GM23338 (cell line): ENCODE measurements at regions not wholly inside any gene's neighbourhood (a gene's known extent, or its start where the extent isn't known, plus 50 kb on each side); places are given as distances from the start of the nearest gene placed in this dataset.

ENCODE experiments used
- ATAC-seq: fragments of 200-7000 bp; cut with Tn5 transposase; 3 replicates; pipeline ENCODE4 v1.9.1; 2020
- DNase-seq: peaks from one replicate; pipeline ENCODE4 v3.0.0-alpha.2; 2015; ENCODE audit warnings: low spot score
- H2AFZ ChIP-seq: fragments of 200-600 bp; sonication (generic); 2 replicates; pipeline ENCODE4 v1.8.0; 2016; ENCODE audit warnings: antibody characterized with exemption, mild to moderate bottlenecking, moderate library complexity
- H3F3A ChIP-seq: fragments of 200-600 bp; sonication (generic); replicated peaks from 2 replicates; pipeline ENCODE4 v1.8.0; 2017; ENCODE audit warnings: antibody characterized with exemption, mixed run types, low read depth
- H3K27ac ChIP-seq: fragments of 200-600 bp; sonication (generic); 2 replicates; pipeline ENCODE4 v1.6.1; 2016; ENCODE audit warnings: low read depth
- H3K27me3 ChIP-seq: fragments of 200-600 bp; sonication (generic); 2 replicates; pipeline ENCODE4 v1.8.0; 2016; ENCODE audit warnings: mild to moderate bottlenecking, mixed run types, moderate library complexity; ENCODE audit not compliant: insufficient read depth
- H3K36me3 ChIP-seq: fragments of 200-600 bp; sonication (generic); 2 replicates; pipeline ENCODE4 v1.8.0; 2016; ENCODE audit warnings: mild to moderate bottlenecking; ENCODE audit not compliant: insufficient read depth
- H3K4me1 ChIP-seq: fragments of 200-600 bp; sonication (generic); 2 replicates; pipeline ENCODE4 v1.8.0; 2016; ENCODE audit warnings: mild to moderate bottlenecking, moderate library complexity; ENCODE audit not compliant: insufficient read depth
- H3K4me2 ChIP-seq: fragments of 200-600 bp; sonication (generic); 2 replicates; pipeline ENCODE4 v1.7.1; 2017; ENCODE audit warnings: mixed run types
- H3K4me3 ChIP-seq: fragments of 200-600 bp; sonication (generic); 2 replicates; pipeline ENCODE4 v1.6.1; 2016; ENCODE audit warnings: mixed run types
- H3K79me2 ChIP-seq: fragments of 200-600 bp; sonication (generic); replicated peaks from 2 replicates; pipeline ENCODE4 v1.8.0; 2017; ENCODE audit warnings: mild to moderate bottlenecking; ENCODE audit not compliant: insufficient read depth
- H3K9me2 ChIP-seq: fragments of 200-600 bp; sonication (generic); 2 replicates; pipeline ENCODE4 v1.8.0; 2017; ENCODE audit not compliant: insufficient read depth
- H4K20me1 ChIP-seq: fragments of 200-600 bp; sonication (generic); replicated peaks from 2 replicates; pipeline ENCODE4 v1.8.0; 2017; ENCODE audit warnings: mild to moderate bottlenecking; ENCODE audit not compliant: insufficient read depth
- H3K27ac Mint-ChIP-seq: 2 replicates; pipeline ENCODE4 v1.8.0; 2020; ENCODE audit warnings: inconsistent platforms, mild to moderate bottlenecking, moderate library complexity, mixed read lengths
- H3K27me3 Mint-ChIP-seq: 3 replicates; pipeline ENCODE4 v1.8.0; 2022; ENCODE audit warnings: low read depth, mild to moderate bottlenecking, moderate library complexity, mixed read lengths, inconsistent platforms; ENCODE audit not compliant: insufficient read depth, poor library complexity
- H3K36me3 Mint-ChIP-seq: 3 replicates; pipeline ENCODE4 v1.8.0; 2021; ENCODE audit warnings: low read depth, mild to moderate bottlenecking, inconsistent platforms, moderate library complexity, mixed read lengths
- H3K4me1 Mint-ChIP-seq: 3 replicates; pipeline ENCODE4 v1.8.0; 2020; ENCODE audit warnings: mild to moderate bottlenecking, inconsistent platforms, mixed read lengths
- H3K4me3 Mint-ChIP-seq: 3 replicates; pipeline ENCODE4 v1.8.0; 2021; ENCODE audit warnings: moderate library complexity, mild to moderate bottlenecking, inconsistent platforms, mixed read lengths
- H3K9me3 Mint-ChIP-seq: 3 replicates; pipeline ENCODE4 v1.8.0; 2020; ENCODE audit warnings: moderate library complexity, mild to moderate bottlenecking, inconsistent platforms, mixed read lengths
- CTCF ChIP-seq, 2 experiments: fragments of 200-600 bp in 1 of 2; sonication (generic) in 1 of 2; conservative IDR thresholded peaks; 2 replicates each; pipeline versions ENCODE4 v1.5.1 to v1.6.1; 2016 to 2017; ENCODE audit warnings: antibody characterized with exemption in 2 of 2, low read depth in 2 of 2, mild to moderate bottlenecking in 2 of 2, moderate library complexity in 1 of 2
- ETS1 ChIP-seq: IDR thresholded peaks from 2 replicates; pipeline ENCODE4 v1.6.1; 2016; ENCODE audit warnings: antibody characterized with exemption
- EZH2 ChIP-seq: fragments of 200-600 bp; sonication (generic); IDR thresholded peaks from one replicate; pipeline ENCODE4 v1.8.0; 2017; ENCODE audit warnings: antibody characterized with exemption, mild to moderate bottlenecking, low read depth; ENCODE audit not compliant: unreplicated experiment
- EZH2phosphoT487 ChIP-seq: fragments of 200-600 bp; sonication (generic); IDR thresholded peaks from one replicate; pipeline ENCODE4 v1.8.1; 2018; ENCODE audit warnings: antibody characterized with exemption; ENCODE audit not compliant: unreplicated experiment
- JUNB ChIP-seq: IDR thresholded peaks from one replicate; pipeline ENCODE4 v1.6.1; 2016; ENCODE audit warnings: antibody characterized with exemption; ENCODE audit not compliant: unreplicated experiment
- POLR2AphosphoS5 ChIP-seq: IDR thresholded peaks from 2 replicates; pipeline ENCODE4 v1.6.1; 2016; ENCODE audit warnings: antibody characterized with exemption, low read depth
- ZNF331 ChIP-seq: fragments of 250-450 bp; sonication (Bioruptor Pico); IDR thresholded peaks from 2 replicates; pipeline ENCODE4 v1.5.0; 2020; ENCODE audit warnings: low read depth, mild to moderate bottlenecking, moderate library complexity
- ZNF462 ChIP-seq: fragments of 250-450 bp; sonication (Bioruptor Pico); IDR thresholded peaks from 2 replicates; pipeline ENCODE4 v1.5.0; 2020; ENCODE audit warnings: mild to moderate bottlenecking, moderate library complexity

GRCh38 chr3:98999675-99000074, 98.2 kb upstream of the DCBLD2 start:
- ATAC-seq (no peak), DNase-seq (no peak)
- Mint-ChIP-seq H3K4me1 (peaks cover 11% of the 10 kb centered on the region; the same call in 2 of the 3 replicates), H3K27ac (no peak overlapping the region), H3K27me3 (no peaks in the 10 kb centered on the region), H3K9me3 (no peaks in the 10 kb centered on the region), H3K36me3 (no peaks in the 10 kb centered on the region), H3K4me3 (no peak overlapping the region)
- Histone ChIP-seq H3K4me3 (no peak overlapping the region), H3K9me2 (no peaks in the 10 kb centered on the region), H3K27me3 (no peaks in the 10 kb centered on the region), H3K79me2 (no peaks in the 10 kb centered on the region), H3K36me3 (no peaks in the 10 kb centered on the region), H3K4me2 (no peak overlapping the region), H3F3A (no peaks in the 10 kb centered on the region), H3K27ac (no peak overlapping the region), H3K4me1 (peaks cover 6% of the 10 kb centered on the region), H4K20me1 (no peaks in the 10 kb centered on the region), H2AFZ (no peak overlapping the region)
- TF ChIP-seq ZNF331 (CRISPR knock-in tag): no peak
- no peak for TF ChIP-seq POLR2AphosphoS5
- no peak for TF ChIP-seq EZH2phosphoT487
- TF ChIP-seq ZNF462 (CRISPR knock-in tag): no peak
- no peak for TF ChIP-seq EZH2
- no peak for TF ChIP-seq JUNB

GRCh38 chr3:98994128-98994762, 92.8 kb upstream of the DCBLD2 start:
- DNase-seq (peak; percentile 63), ATAC-seq (peak; percentile 42; the same call in 2 of the 3 replicates)
- TF ChIP-seq ZNF331 (CRISPR knock-in tag) (no peak), JUNB (no peak), CTCF (conservative IDR thresholded peaks at IDR 0.05; ENCODE audit: low read depth in 2 of 2) (peak; percentile 62 to 80), ETS1 (no peak)
- no peaks in the 10 kb centered on the region for H3F3A ChIP-seq
- H3K4me3 ChIP-seq: no peak overlapping the region
- H4K20me1 ChIP-seq: no peaks in the 10 kb centered on the region
- H3K9me2 ChIP-seq: no peaks in the 10 kb centered on the region
- peaks cover 6% of the 10 kb centered on the region for H3K4me1 ChIP-seq
- H3K36me3 ChIP-seq: no peaks in the 10 kb centered on the region
- no peaks in the 10 kb centered on the region for H3K27me3 ChIP-seq
- no peak overlapping the region for H3K27ac ChIP-seq
- no peaks in the 10 kb centered on the region for H3K9me3 Mint-ChIP-seq
- H2AFZ ChIP-seq: no peak overlapping the region
- no peak overlapping the region for H3K27ac Mint-ChIP-seq
- H3K4me2 ChIP-seq: no peak overlapping the region
- no peak overlapping the region for H3K4me3 Mint-ChIP-seq
- H3K4me1 Mint-ChIP-seq: peaks cover 11% of the 10 kb centered on the region; the same call in 2 of the 3 replicates
- H3K27me3 Mint-ChIP-seq: peaks cover 1% of the 10 kb centered on the region
- H3K36me3 Mint-ChIP-seq: no peaks in the 10 kb centered on the region
- H3K79me2 ChIP-seq: no peaks in the 10 kb centered on the region
